Right ventricle myocardium superior (tissue), 1 donor: ENCODE measurements at regions not wholly inside any gene's neighbourhood (a gene's known extent, or its start where the extent isn't known, plus 50 kb on each side); places are given as distances from the start of the nearest gene placed in this dataset.

Experiments
- ATAC-seq: fragments of 200-7000 bp; cut with Tn5 transposase; one replicate; pipeline ENCODE4 v1.9.1; 2020; ENCODE audit warnings: mild to moderate bottlenecking; ENCODE audit not compliant: poor library complexity
- DNase-seq: peaks from one replicate; pipeline ENCODE4 v3.0.0-alpha.2; 2020
- intact Hi-C: fragments of 100-400 bp; cut with DNase I; formaldehyde crosslinking; loops from one replicate; pipeline ENCODE4 v1.11.2; 2022
- donor health status: DM: no; HTN: yes; CAD: no; lungs with severe emphysema.

- ATAC-seq (no peak), DNase-seq (no peak)
- intact Hi-C loops: loop anchor here (5.0 kb wide), 1 partner anchor 411 kb away; no protein-coding TSS in a partner anchor
Observed at GRCh38 chr14:94685681-94686485, 73.7 kb downstream of the SERPINA3 start.

GRCh38 chr14:94685166-94685581 lies 73.0 kb downstream of the SERPINA3 start:
- intact Hi-C loops: loop anchor here (5.0 kb wide), 1 partner anchor 412 kb away; no protein-coding TSS in a partner anchor
- DNase-seq: no peak
- no peak for ATAC-seq

- DNase-seq: no peak
- no peak for ATAC-seq
- intact Hi-C loops: no loop called here
Observed at GRCh38 chr14:94682736-94683135, 70.5 kb downstream of the SERPINA3 start.

GRCh38 chr14:94682061-94682516 lies 69.9 kb downstream of the SERPINA3 start:
- ATAC-seq (no peak), DNase-seq (no peak)
- intact Hi-C loops: no loop called here

- intact Hi-C loops: no loop called here
- ATAC-seq: no peak
- no peak for DNase-seq
Observed at GRCh38 chr14:94681300-94682060, 69.3 kb downstream of the SERPINA3 start.

GRCh38 chr14:94680862-94681288 lies 68.7 kb downstream of the SERPINA3 start:
- DNase-seq (no peak), ATAC-seq (no peak)
- intact Hi-C loops: no loop called here

- ATAC-seq (no peak), DNase-seq (no peak)
- intact Hi-C loops: no loop called here
Observed at GRCh38 chr14:94679937-94680861, 68.0 kb downstream of the SERPINA3 start.

GRCh38 chr14:94679106-94679810 lies 67.1 kb downstream of the SERPINA3 start:
- no peak for DNase-seq
- ATAC-seq: no peak
- intact Hi-C loops: no loop called here

- DNase-seq (no peak), ATAC-seq (no peak)
- intact Hi-C loops: no loop called here
Observed at GRCh38 chr14:94677747-94678146, 65.6 kb downstream of the SERPINA3 start.

- intact Hi-C loops: no loop called here
- ATAC-seq (no peak), DNase-seq (no peak)
Observed at GRCh38 chr14:94677213-94677612, 65.0 kb downstream of the SERPINA3 start.

GRCh38 chr14:94676495-94677185 lies 64.4 kb downstream of the SERPINA3 start:
- DNase-seq: no peak
- intact Hi-C loops: no loop called here
- ATAC-seq: no peak

- intact Hi-C loops: no loop called here
- ATAC-seq: no peak
- DNase-seq: no peak
Observed at GRCh38 chr14:94675036-94675435, 62.8 kb downstream of the SERPINA3 start.

- ATAC-seq: no peak
- intact Hi-C loops: no loop called here
- no peak for DNase-seq
Observed at GRCh38 chr14:94673781-94674231, 61.6 kb downstream of the SERPINA3 start.
